H1 (cell line): ENCODE measurements at regions not wholly inside any gene's neighbourhood (a gene's known extent, or its start where the extent isn't known, plus 50 kb on each side); places are given as distances from the start of the nearest gene placed in this dataset.

Source experiments
- CTCF ChIA-PET: fragments of 300-600 bp; sonication (Branson Sonifier 250); formaldehyde crosslinking; loops from one replicate; lab custom pipeline; 2021; ENCODE audit not compliant: partially characterized antibody; lab: Charles Lee
- POLR2A ChIA-PET: fragments of 300-600 bp; sonication (Branson Sonifier 250); formaldehyde crosslinking; loops from one replicate; lab custom pipeline; 2021; ENCODE audit warnings: inconsistent platforms; ENCODE audit not compliant: partially characterized antibody; lab: Charles Lee
- DNase-seq, 2 experiments: peaks; one replicate each; pipeline versions ENCODE4 v3.0.0 to v3.0.0-alpha.2; 2010 to 2022; ENCODE audit warnings: low spot score in 2 of 2, low read depth in 1 of 2, mixed read lengths in 1 of 2
- FAIRE-seq: peaks from 2 replicates; lab custom pipeline; 2011; peaks lifted over from hg19 to GRCh38; lab: Jason Lieb, UNC
- H2AFZ ChIP-seq: 2 replicates; pipeline ENCODE4 v1.8.1; 2012; ENCODE audit warnings: low read length, inconsistent platforms
- H2AK5ac ChIP-seq: 2 replicates; pipeline ENCODE4 v1.6.1; 2013; ENCODE audit warnings: low read depth, low read length
- H2BK120ac ChIP-seq: replicated peaks from 2 replicates; pipeline ENCODE3; 2013; ENCODE audit warnings: low read depth, low read length, inconsistent platforms
- H2BK12ac ChIP-seq: 2 replicates; pipeline ENCODE4 v1.6.1; 2013; ENCODE audit warnings: low read depth, low read length
- H2BK15ac ChIP-seq: 2 replicates; pipeline ENCODE4 v1.6.1; 2013; ENCODE audit warnings: low read length
- H2BK20ac ChIP-seq: 2 replicates; pipeline ENCODE4 v1.6.1; 2013; ENCODE audit warnings: low read length
- H2BK5ac ChIP-seq: 2 replicates; pipeline ENCODE4 v1.6.1; 2013; ENCODE audit warnings: low read depth, low read length
- H3K14ac ChIP-seq: 2 replicates; pipeline ENCODE4 v1.6.1; 2013; ENCODE audit warnings: inconsistent platforms; ENCODE audit not compliant: insufficient read length
- H3K18ac ChIP-seq: 2 replicates; pipeline ENCODE4 v1.6.1; 2013; ENCODE audit warnings: low read length; ENCODE audit errors: extremely low read depth
- H3K23ac ChIP-seq: 2 replicates; pipeline ENCODE4 v1.6.1; 2013; ENCODE audit warnings: inconsistent platforms; ENCODE audit not compliant: insufficient read length
- H3K23me2 ChIP-seq: 2 replicates; pipeline ENCODE4 v1.6.1; 2013; ENCODE audit warnings: low read depth, low read length
- H3K27ac ChIP-seq: 2 replicates; pipeline ENCODE4 v1.6.1; 2011; ENCODE audit warnings: low read depth, low read length, inconsistent platforms
- H3K27me3 ChIP-seq, 4 experiments: replicated peaks in 1 of 4; 1 replicate in 1 of 4; 2 replicates in 3 of 4; pipeline versions ENCODE4 v1.6.1 to v1.8.1; 2011 to 2013; ENCODE audit warnings: low read length in 3 of 4, mild to moderate bottlenecking in 3 of 4, inconsistent platforms in 2 of 4, mixed read lengths in 2 of 4, moderate library complexity in 1 of 4; ENCODE audit not compliant: control insufficient read depth in 3 of 4, insufficient read depth in 3 of 4; ENCODE audit errors: extremely low read depth in 1 of 4
- H3K36me3 ChIP-seq, 4 experiments: 2 replicates each; pipeline versions ENCODE4 v1.6.1 to v1.8.1; 2011 to 2013; ENCODE audit warnings: mild to moderate bottlenecking in 4 of 4, low read length in 3 of 4, moderate library complexity in 2 of 4, control low read depth in 1 of 4, inconsistent platforms in 1 of 4; ENCODE audit not compliant: insufficient read depth in 4 of 4, control insufficient read depth in 2 of 4
- H3K4ac ChIP-seq: replicated peaks from 2 replicates; pipeline ENCODE3; 2013; ENCODE audit warnings: low read length, low read depth, mixed read lengths, inconsistent platforms; ENCODE audit not compliant: insufficient read length
- H3K4me1 ChIP-seq, 4 experiments: replicated peaks in 1 of 4; 1 replicate in 1 of 4; 2 replicates in 3 of 4; pipeline versions ENCODE4 v1.6.1 to v1.8.1; 2011 to 2013; ENCODE audit warnings: low read length in 3 of 4, inconsistent platforms in 2 of 4, mixed read lengths in 1 of 4; ENCODE audit not compliant: insufficient read depth in 4 of 4, control insufficient read depth in 3 of 4
- H3K4me2 ChIP-seq, 2 experiments: 2 replicates each; pipeline versions ENCODE4 v1.6.1 to v1.8.1; 2011 to 2013; ENCODE audit warnings: low read depth in 2 of 2, low read length in 2 of 2, control low read depth in 1 of 2, inconsistent platforms in 1 of 2, mild to moderate bottlenecking in 1 of 2; ENCODE audit not compliant: insufficient read depth in 1 of 2
- H3K4me3 ChIP-seq, 4 experiments: fragments of 200-600, 300-600 bp in 1 of 4; sonication (generic), shearing (Covaris generic), sonication (Bioruptor Twin) in 1 of 4; 2 replicates each; pipeline versions ENCODE4 v1.5.1 to v1.8.1; 2011 to 2016; ENCODE audit warnings: low read length in 4 of 4, low read depth in 3 of 4, control low read depth in 2 of 4, inconsistent platforms in 2 of 4, mild to moderate bottlenecking in 2 of 4, mixed read lengths in 1 of 4, moderate library complexity in 1 of 4; ENCODE audit not compliant: insufficient read depth in 2 of 4; ENCODE audit errors: extremely low read depth in 1 of 4
- H3K56ac ChIP-seq: replicated peaks from 2 replicates; pipeline ENCODE3; 2013; ENCODE audit warnings: low read depth, mild to moderate bottlenecking, mixed read lengths, low read length, inconsistent platforms; ENCODE audit not compliant: insufficient read length
- H3K79me1 ChIP-seq: 2 replicates; pipeline ENCODE4 v1.6.1; 2013; ENCODE audit warnings: low read depth, low read length, control low read depth
- H3K79me2 ChIP-seq, 2 experiments: 2 replicates each; pipeline versions ENCODE4 v1.6.1 to v1.8.1; 2012 to 2013; ENCODE audit warnings: low read length in 2 of 2, mild to moderate bottlenecking in 2 of 2, inconsistent platforms in 1 of 2; ENCODE audit not compliant: insufficient read depth in 2 of 2, control insufficient read depth in 1 of 2
- H3K9ac ChIP-seq, 4 experiments: replicated peaks in 1 of 4; 1 replicate in 1 of 4; 2 replicates in 3 of 4; pipeline versions ENCODE4 v1.6.1 to v1.8.1; 2011 to 2013; ENCODE audit warnings: low read depth in 3 of 4, low read length in 3 of 4, control low read depth in 2 of 4, mild to moderate bottlenecking in 2 of 4, moderate library complexity in 2 of 4, inconsistent platforms in 1 of 4; ENCODE audit errors: extremely low read depth in 1 of 4
- H3K9me3 ChIP-seq, 2 experiments: 2 replicates each; pipeline versions ENCODE4 v1.6.1 to v1.8.1; 2012 to 2013; ENCODE audit warnings: mild to moderate bottlenecking in 2 of 2, moderate library complexity in 2 of 2, control low read depth in 1 of 2, inconsistent platforms in 1 of 2, low read depth in 1 of 2, low read length in 1 of 2, mixed read lengths in 1 of 2; ENCODE audit not compliant: insufficient read depth in 2 of 2
- H4K20me1 ChIP-seq, 2 experiments: replicated peaks in 1 of 2; 2 replicates each; pipeline versions ENCODE3 to v1.8.1; 2011 to 2013; ENCODE audit warnings: inconsistent platforms in 2 of 2, low read length in 2 of 2, mild to moderate bottlenecking in 1 of 2; ENCODE audit not compliant: insufficient read depth in 2 of 2, control insufficient read depth in 1 of 2
- H4K5ac ChIP-seq: 2 replicates; pipeline ENCODE4 v1.6.1; 2013; ENCODE audit warnings: low read length, low read depth, mixed read lengths, inconsistent platforms; ENCODE audit not compliant: insufficient read length
- H4K8ac ChIP-seq: 2 replicates; pipeline ENCODE4 v1.8.0; 2013; ENCODE audit warnings: mild to moderate bottlenecking, moderate library complexity, low read length, inconsistent platforms; ENCODE audit not compliant: insufficient read depth; ENCODE audit errors: extremely low read depth
- H4K91ac ChIP-seq: replicated peaks from 2 replicates; pipeline ENCODE3; 2013; ENCODE audit warnings: low read length, mixed read lengths, inconsistent platforms; ENCODE audit not compliant: insufficient read length
- POU5F1 ChIP-seq: IDR thresholded peaks from 2 replicates; pipeline ENCODE4 v1.6.1; 2011; ENCODE audit warnings: low read depth, mild to moderate bottlenecking, low read length, moderate library complexity
- WGBS, 2 experiments: shearing (Covaris generic) in 1 of 2; methylation state at CpG; one replicate each; pipeline versions ENCODE4 v1.1.6 to v1.1.7; 2013 to 2015; ENCODE audit warnings: low lambda C conversion rate in 2 of 2, mixed read lengths in 2 of 2, inconsistent platforms in 1 of 2, low coverage in 1 of 2, missing lambda C conversion rate in 1 of 2; ENCODE audit not compliant: insufficient replicate concordance in 2 of 2, insufficient coverage in 1 of 2, insufficient read length in 1 of 2; ENCODE audit errors: extremely low coverage in 1 of 2, missing lambda C conversion rate in 1 of 2; 5-methylcytosine and 5-hydroxymethylcytosine counted together

- Histone ChIP-seq H4K5ac (no peak overlapping the region), H2BK5ac (no peak overlapping the region), H2AFZ (no peak overlapping the region), H2BK12ac (no peak overlapping the region), H3K56ac (no peak overlapping the region), H4K8ac (no peak overlapping the region), H3K23ac (no peak overlapping the region), H2BK120ac (no peak overlapping the region), H3K79me1 (no peaks in the 10 kb centered on the region), H3K18ac (no peak overlapping the region), H3K27me3 (no peaks in the 10 kb centered on the region), H2BK20ac (no peak overlapping the region), H3K4me3 (no peak overlapping the region), H3K9me3 (peaks cover 25 to 32% of the 10 kb centered on the region in 2 experiments), H4K20me1 (no peaks in the 10 kb centered on the region), H3K27ac (no peak overlapping the region), H3K9ac (no peak overlapping the region), H3K14ac (no peak overlapping the region), H2AK5ac (no peak overlapping the region), H3K4me2 (no peak overlapping the region), H3K23me2 (no peaks in the 10 kb centered on the region), H3K79me2 (no peaks in the 10 kb centered on the region), H2BK15ac (no peak overlapping the region), H3K4me1 (no peaks in the 10 kb centered on the region), H3K36me3 (no peaks in the 10 kb centered on the region; a peak in 1 of 8 replicates), H4K91ac (no peak overlapping the region), H3K4ac (no peak overlapping the region)
- 88% methylated on average over 5 of the region's 5 CpGs; no CpG with 5 or more reads in 1 of the 2 experiments for WGBS, 2 experiments
- DNase-seq (no peak), FAIRE-seq (no peak)
- CTCF ChIA-PET = interaction anchor here (0.8 to 10.0 kb wide), 17 partner anchors 10 to 232 kb away, joined by 3 to 132 read pairs (median 4); no protein-coding TSS in a partner anchor
- POLR2A ChIA-PET = interaction anchor here (0.6 to 1.4 kb wide), 2 partner anchors 12 to 13 kb away, joined by 3 read pairs; no protein-coding TSS in a partner anchor
- TF ChIP-seq POU5F1 = no peak
These were observed 73.6 kb upstream of the PDZD8 start for GRCh38 chr10:117448802-117449201.
